DND-41 (cell line): ENCODE measurements at regions not wholly inside any gene's neighbourhood (a gene's known extent, or its start where the extent isn't known, plus 50 kb on each side); places are given as distances from the start of the nearest gene placed in this dataset.

ENCODE experiments used
- ATAC-seq: fragments of 200-7000 bp; cut with Tn5 transposase; 3 replicates; pipeline ENCODE4 v1.9.1; 2021; ENCODE audit warnings: low read depth; ENCODE audit not compliant: insufficient read depth
- DNase-seq: peaks from one replicate; pipeline ENCODE4 v3.0.0-alpha.2; 2020
- H2AFZ ChIP-seq: 2 replicates; pipeline ENCODE4 v1.6.0; 2012; ENCODE audit warnings: low read depth, low read length
- H3K27ac ChIP-seq: 2 replicates; pipeline ENCODE4 v1.5.1; 2012; ENCODE audit warnings: low read length, inconsistent platforms
- H3K27me3 ChIP-seq: fragments of 200-600 bp; sonication (generic); 2 replicates; pipeline ENCODE4 v1.6.0; 2012; ENCODE audit warnings: low read length, mild to moderate bottlenecking, inconsistent platforms; ENCODE audit not compliant: insufficient read depth, poor library complexity
- H3K36me3 ChIP-seq: 2 replicates; pipeline ENCODE4 v1.5.1; 2012; ENCODE audit warnings: low read length, inconsistent platforms; ENCODE audit not compliant: insufficient read depth
- H3K4me1 ChIP-seq: 2 replicates; pipeline ENCODE4 v1.5.1; 2012; ENCODE audit warnings: mild to moderate bottlenecking, low read length; ENCODE audit not compliant: insufficient read depth
- H3K4me2 ChIP-seq: 2 replicates; pipeline ENCODE4 v1.6.0; 2012; ENCODE audit warnings: mild to moderate bottlenecking, moderate library complexity, low read length, inconsistent platforms; ENCODE audit not compliant: insufficient read depth
- H3K4me3 ChIP-seq, 2 experiments: fragments of 200-600 bp in 1 of 2; shearing (Covaris generic) in 1 of 2; 2 replicates each; pipeline ENCODE4 v1.5.1; 2012 to 2016; ENCODE audit warnings: inconsistent platforms in 2 of 2, low read length in 2 of 2, mild to moderate bottlenecking in 2 of 2, low read depth in 1 of 2, moderate library complexity in 1 of 2
- H3K79me2 ChIP-seq: 2 replicates; pipeline ENCODE4 v1.6.0; 2012; ENCODE audit warnings: low read length, inconsistent platforms; ENCODE audit not compliant: insufficient read depth
- H3K9ac ChIP-seq: 2 replicates; pipeline ENCODE4 v1.6.0; 2012; ENCODE audit warnings: low read depth, mild to moderate bottlenecking, inconsistent platforms, low read length, moderate library complexity
- H3K9me3 ChIP-seq: 2 replicates; pipeline ENCODE4 v1.5.1; 2012; ENCODE audit warnings: low read length, moderate library complexity, mild to moderate bottlenecking, inconsistent platforms; ENCODE audit not compliant: insufficient read depth, severe bottlenecking
- H4K20me1 ChIP-seq: 2 replicates; pipeline ENCODE4 v1.6.0; 2012; ENCODE audit warnings: low read length; ENCODE audit not compliant: insufficient read depth
- CTCF ChIP-seq: IDR thresholded peaks from 2 replicates; pipeline ENCODE4 v1.5.1; 2012; ENCODE audit warnings: borderline replicate concordance, low read length, moderate library complexity, mild to moderate bottlenecking; ENCODE audit not compliant: poor library complexity, severe bottlenecking; ENCODE audit errors: extremely low read depth
- EZH2 ChIP-seq: IDR thresholded peaks from 3 replicates; pipeline ENCODE4 v1.6.1; 2012; ENCODE audit warnings: borderline replicate concordance, low read depth, mild to moderate bottlenecking, moderate library complexity, low read length, inconsistent platforms; ENCODE audit not compliant: severe bottlenecking

GRCh38 chr14:25396128-25396527 is 346.2 kb upstream of the STXBP6 start:
- Histone ChIP-seq H3K4me1 (no peaks in the 10 kb centered on the region), H3K27me3 (no peaks in the 10 kb centered on the region), H2AFZ (no peak overlapping the region), H3K9me3 (no peaks in the 10 kb centered on the region), H3K79me2 (no peaks in the 10 kb centered on the region), H3K4me3 (no peak overlapping the region), H3K27ac (no peak overlapping the region), H3K9ac (no peak overlapping the region), H3K4me2 (no peak overlapping the region), H3K36me3 (no peaks in the 10 kb centered on the region), H4K20me1 (no peaks in the 10 kb centered on the region)
- ATAC-seq, result no peak
- TF ChIP-seq CTCF (no peak), EZH2 (no peak)
- DNase-seq, result no peak

- TF ChIP-seq CTCF (no peak), EZH2 (no peak)
- H3K27ac ChIP-seq, result no peak overlapping the region
- H3K9ac ChIP-seq, result no peak overlapping the region
- ATAC-seq, result no peak
- H3K4me2 ChIP-seq, result no peak overlapping the region
- H3K79me2 ChIP-seq, result no peaks in the 10 kb centered on the region
- H3K27me3 ChIP-seq, result no peaks in the 10 kb centered on the region
- no peak overlapping the region for H2AFZ ChIP-seq
- no peaks in the 10 kb centered on the region for H4K20me1 ChIP-seq
- H3K4me3 ChIP-seq, result no peak overlapping the region
- H3K9me3 ChIP-seq, result no peaks in the 10 kb centered on the region
- no peaks in the 10 kb centered on the region for H3K4me1 ChIP-seq
- DNase-seq, result no peak
- no peaks in the 10 kb centered on the region for H3K36me3 ChIP-seq
Observed at GRCh38 chr14:25394791-25395391, 344.9 kb upstream of the STXBP6 start.

GRCh38 chr14:25394356-25394755 is 344.4 kb upstream of the STXBP6 start:
- no peaks in the 10 kb centered on the region for H3K4me1 ChIP-seq
- no peak overlapping the region for H3K4me3 ChIP-seq
- H4K20me1 ChIP-seq, result no peaks in the 10 kb centered on the region
- H3K4me2 ChIP-seq, result no peak overlapping the region
- no peak overlapping the region for H3K27ac ChIP-seq
- H3K79me2 ChIP-seq, result no peaks in the 10 kb centered on the region
- no peaks in the 10 kb centered on the region for H3K9me3 ChIP-seq
- no peak overlapping the region for H2AFZ ChIP-seq
- no peak for ATAC-seq
- DNase-seq, result no peak
- H3K36me3 ChIP-seq, result no peaks in the 10 kb centered on the region
- H3K27me3 ChIP-seq, result no peaks in the 10 kb centered on the region
- no peak for TF ChIP-seq CTCF
- no peak for TF ChIP-seq EZH2
- H3K9ac ChIP-seq, result no peak overlapping the region

- Histone ChIP-seq H3K27me3 (no peaks in the 10 kb centered on the region), H3K79me2 (no peaks in the 10 kb centered on the region), H3K4me3 (no peak overlapping the region), H4K20me1 (no peaks in the 10 kb centered on the region), H3K4me2 (no peak overlapping the region), H3K9me3 (no peaks in the 10 kb centered on the region), H3K27ac (no peak overlapping the region), H3K4me1 (no peaks in the 10 kb centered on the region), H2AFZ (no peak overlapping the region), H3K9ac (no peak overlapping the region), H3K36me3 (no peaks in the 10 kb centered on the region)
- no peak for DNase-seq
- no peak for ATAC-seq
- no peak for TF ChIP-seq EZH2
- TF ChIP-seq CTCF, result no peak
Observed at GRCh38 chr14:25389948-25390347, 340.0 kb upstream of the STXBP6 start.
